GM12891 (cell line): ENCODE measurements at regions not wholly inside any gene's neighbourhood (a gene's known extent, or its start where the extent isn't known, plus 50 kb on each side); places are given as distances from the start of the nearest gene placed in this dataset.

Experiments
- PAX5 ChIP-seq: IDR thresholded peaks from 2 replicates; pipeline ENCODE4 v1.6.1; 2011; ENCODE audit warnings: low read length, moderate library complexity, mild to moderate bottlenecking; ENCODE audit not compliant: insufficient read depth, severe bottlenecking
- POLR2A ChIP-seq: IDR thresholded peaks from 2 replicates; pipeline ENCODE4 v1.6.1; 2011; ENCODE audit warnings: low read depth, low read length, control low read depth
- POLR2AphosphoS5 ChIP-seq: IDR thresholded peaks from 2 replicates; pipeline ENCODE4 v1.6.1; 2011; ENCODE audit warnings: low read depth, low read length, control low read depth
- SPI1 ChIP-seq: IDR thresholded peaks from 2 replicates; pipeline ENCODE4 v1.6.1; 2011; ENCODE audit warnings: low read depth, low read length, control low read depth
- TAF1 ChIP-seq: IDR thresholded peaks from 2 replicates; pipeline ENCODE4 v1.6.1; 2011; ENCODE audit warnings: low read depth, low read length, control low read depth

GRCh38 chr9:103323699-103324098 lies 328.6 kb downstream of the CYLC2 start:
- TF ChIP-seq PAX5 (no peak), POLR2A (no peak), TAF1 (no peak), POLR2AphosphoS5 (no peak), SPI1 (no peak)
